Pancreas (tissue), 10 donors: ENCODE measurements at regions not wholly inside any gene's neighbourhood (a gene's known extent, or its start where the extent isn't known, plus 50 kb on each side); places are given as distances from the start of the nearest gene placed in this dataset.

Experiments used
- ATAC-seq, 4 donors: fragments of 200-7000 bp; cut with Tn5 transposase; one replicate each; pipeline versions ENCODE4 v1.8.0 to v1.9.1; 2020; ENCODE audit warnings: mild to moderate bottlenecking in 4 of 4, moderate library complexity in 4 of 4
- DNase-seq, 6 donors: peaks; one replicate each; pipeline ENCODE4 v3.0.0-alpha.2; 2020
- FAIRE-seq: peaks from 2 replicates; lab custom pipeline; 2012; peaks lifted over from hg19 to GRCh38; lab: Jason Lieb, UNC
- H3K27ac ChIP-seq, 4 donors: fragments of 200-600 bp; sonication (generic); 1 replicate in 3 of 4; 2 replicates in 1 of 4; pipeline versions ENCODE4 v1.5.0 to v1.8.0; 2020
- H3K27me3 ChIP-seq, 4 donors: fragments of 200-600 bp; one replicate each; pipeline ENCODE4 v1.8.0; 2021
- H3K36me3 ChIP-seq, 3 donors: fragments of 200-600 bp; sonication (generic) in 1 of 3; one replicate each; pipeline versions ENCODE4 v1.5.0 to v1.8.0; 2020 to 2021
- H3K4me1 ChIP-seq, 3 donors: fragments of 200-600 bp; one replicate each; pipeline ENCODE4 v1.8.0; 2021
- H3K4me3 ChIP-seq, 4 donors: fragments of 200-600 bp; sonication (generic) in 2 of 4; one replicate each; pipeline versions ENCODE4 v1.5.0 to v1.8.0; 2020 to 2021
- H3K9me3 ChIP-seq, 4 donors: fragments of 200-600 bp; one replicate each; pipeline ENCODE4 v1.8.0; 2021
- CTCF ChIP-seq, 4 donors: fragments of 200-600 bp; sonication (generic) in 3 of 4; IDR thresholded peaks; one replicate each; pipeline versions ENCODE4 v1.5.0 to v1.8.0; 2021; ENCODE audit warnings: antibody characterized with exemption in 4 of 4
- WGBS, 2 donors: extraction: QIAGEN DNeasy Blood & Tissue Kit; methylation state at CpG; one replicate each; pipeline ENCODE4 v1.1.7; 2013; 5-methylcytosine and 5-hydroxymethylcytosine counted together
- intact Hi-C, 3 donors: fragments of 100-400 bp; cut with DNase I; formaldehyde crosslinking; loops; one replicate each; pipeline versions ENCODE4 v1.11.1 to v1.14.2; 2022
- donor health status: healthy with polysubstance abuse.
- donor health status: DM: no; HTN: no; CAD: no; lungs with moderate emphysema.
- donor health status: DM: no; HTN: no; CAD: no.
- donor health status: control.
- donor health status: control.
- donor health status: Bipolar disorder and iron deficiency.
- donor health status: DM: yes; HTN: yes; CAD: no.
- donor health status: DM: no; HTN: no; CAD: no.
- donor health status: DM: no; HTN: no; CAD: no.
- donor health status: DM: yes; HTN: yes; CAD: no.

- intact Hi-C loops, result no loop called here
- H3K36me3 ChIP-seq, result no peaks in the 10 kb centered on the region
- no peaks in the 10 kb centered on the region for H3K9me3 ChIP-seq
- no peak overlapping the region for H3K27ac ChIP-seq
- ATAC-seq (peak in 1 of 4 donors; percentile 60), FAIRE-seq (no peak), DNase-seq (no peak)
- no peaks in the 10 kb centered on the region for H3K27me3 ChIP-seq
- H3K4me1 ChIP-seq, result no peaks in the 10 kb centered on the region
- H3K4me3 ChIP-seq, result no peak overlapping the region
- TF ChIP-seq CTCF (IDR thresholded peaks at IDR 0.05), result peak; percentile 20 to 35 (median 34)
- 60 to 66% methylated on average over 2 of the region's 2 CpGs for whole genome bisulfite sequencing, 2 donors
These were observed 118.4 kb upstream of the SLC7A1 start for GRCh38 chr13:29713839-29714238.

DNA sequence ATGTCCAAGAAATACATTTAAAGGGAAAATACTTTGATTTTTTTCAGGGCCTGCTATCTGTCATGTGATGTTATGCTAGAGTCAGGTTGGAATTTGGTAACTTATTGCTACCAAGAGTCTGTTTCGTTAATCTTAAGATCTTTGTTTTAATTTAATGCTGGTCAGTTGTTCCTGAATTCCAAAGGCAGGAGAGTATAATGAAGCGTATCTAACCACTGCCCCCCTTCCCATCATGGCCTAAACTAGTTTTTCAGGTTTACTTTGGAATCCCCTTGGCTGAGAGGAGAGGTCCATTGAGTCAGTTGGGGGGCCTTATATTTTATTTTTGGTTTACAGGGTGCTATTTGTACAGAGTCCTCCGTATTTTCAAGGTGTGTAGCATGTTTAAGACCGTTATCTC, 116.3 kb upstream of the SLC7A1 start:
- FAIRE-seq (no peak), ATAC-seq (no peak), DNase-seq (no peak)
- Histone ChIP-seq H3K27ac (no peak overlapping the region), H3K27me3 (no peaks in the 10 kb centered on the region), H3K4me1 (no peaks in the 10 kb centered on the region), H3K9me3 (no peaks in the 10 kb centered on the region), H3K4me3 (no peak overlapping the region), H3K36me3 (no peaks in the 10 kb centered on the region)
- 60 to 81% methylated on average over 4 of the region's 4 CpGs for WGBS, 2 donors
- intact Hi-C loops, result no loop called here
- no peak for TF ChIP-seq CTCF (IDR thresholded peaks at IDR 0.05)

- no peak for TF ChIP-seq CTCF (IDR thresholded peaks at IDR 0.05)
- no peak overlapping the region for H3K27ac ChIP-seq
- WGBS, 2 donors, result 76 to 87% methylated on average over 1 of the region's 1 CpG
- intact Hi-C loops, result no loop called here
- H3K4me3 ChIP-seq, result no peak overlapping the region
- DNase-seq, result no peak
- no peaks in the 10 kb centered on the region for H3K36me3 ChIP-seq
- no peaks in the 10 kb centered on the region for H3K9me3 ChIP-seq
- H3K27me3 ChIP-seq, result no peaks in the 10 kb centered on the region
- H3K4me1 ChIP-seq, result no peaks in the 10 kb centered on the region
- FAIRE-seq, result no peak
- no peak for ATAC-seq
These were observed 115.0 kb upstream of the SLC7A1 start for GRCh38 chr13:29710511-29710910.

DNA sequence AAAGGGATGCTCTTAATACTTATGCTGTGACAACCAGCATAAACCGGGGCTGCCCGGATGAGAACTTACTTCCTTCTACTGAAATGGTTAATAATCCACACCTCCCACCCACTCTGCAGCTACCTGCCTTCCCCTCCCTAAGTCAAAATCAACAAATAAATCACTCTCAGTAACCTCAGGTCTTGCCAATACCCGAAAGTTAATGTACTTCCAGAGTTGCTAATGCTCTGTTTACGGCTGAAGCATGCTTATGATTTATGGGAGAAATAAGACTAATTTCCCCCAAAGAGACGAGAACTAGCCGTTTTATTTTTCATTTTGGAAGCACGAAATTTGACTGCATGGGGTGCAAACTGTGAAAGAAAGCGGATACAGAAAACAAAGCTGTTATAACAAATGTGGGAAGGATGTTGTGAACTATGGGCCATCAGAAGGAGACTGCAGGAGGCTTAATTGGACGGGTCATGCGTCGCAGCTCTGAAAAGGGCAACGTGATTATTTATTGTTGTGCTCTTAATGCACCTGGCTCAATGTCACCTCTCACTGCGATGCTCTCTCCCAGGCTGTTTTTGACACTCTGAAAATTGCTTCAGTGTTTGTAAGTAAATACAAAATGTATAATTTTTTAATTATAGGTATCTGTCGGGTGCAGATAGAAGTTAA, 114.0 kb upstream of the SLC7A1 start:
- no peaks in the 10 kb centered on the region for H3K4me1 ChIP-seq
- WGBS, 2 donors, result 37 to 39% methylated on average over 14 of the region's 14 CpGs
- TF ChIP-seq CTCF (IDR thresholded peaks at IDR 0.05), result no peak
- DNase-seq, result no peak
- intact Hi-C loops, result loop anchor here in 2 of 3 donors (2.0 to 5.0 kb wide), 2 partner anchors 197 to 201 kb away; no protein-coding TSS in a partner anchor
- H3K27me3 ChIP-seq, result no peaks in the 10 kb centered on the region
- H3K4me3 ChIP-seq, result no peak overlapping the region
- H3K36me3 ChIP-seq, result no peaks in the 10 kb centered on the region
- peak in 2 of 4 donors; percentile 30 to 55 for ATAC-seq
- H3K9me3 ChIP-seq, result no peaks in the 10 kb centered on the region
- no peak for FAIRE-seq
- H3K27ac ChIP-seq, result no peak overlapping the region

- ATAC-seq, result peak; percentile 78 to 95 (median 91)
- 56 to 57% methylated on average over 7 of the region's 7 CpGs for WGBS, 2 donors
These were observed 112.5 kb upstream of the SLC7A1 start for GRCh38 chr13:29707876-29708543.

More at GRCh38 chr13:29707876-29708543, 112.5 kb upstream of the SLC7A1 start:
- H3K27ac ChIP-seq, result no peak overlapping the region
- peak; percentile 39 to 54 (median 46) for TF ChIP-seq CTCF (IDR thresholded peaks at IDR 0.05)
- H3K4me3 ChIP-seq, result no peak overlapping the region
- H3K27me3 ChIP-seq, result no peaks in the 10 kb centered on the region
- no peaks in the 10 kb centered on the region for H3K36me3 ChIP-seq
- DNase-seq, result peak; percentile 41 to 86 (median 48)
- FAIRE-seq, result no peak
- H3K4me1 ChIP-seq, result no peaks in the 10 kb centered on the region
- intact Hi-C loops, result loop anchor here in 2 of 3 donors (2.0 to 5.0 kb wide), 2 partner anchors 196 to 199 kb away; no protein-coding TSS in a partner anchor
- H3K9me3 ChIP-seq, result no peaks in the 10 kb centered on the region
